ENCODE measurements at regions not wholly inside any gene's neighbourhood (a gene's known extent, or its start where the extent isn't known, plus 50 kb on each side); places are given as distances from the start of the nearest gene placed in this dataset.

GRCh38 chr18:10322435-10322834 is 132.0 kb upstream of the APCDD1 start:
- DNase-seq, result no peak
- Mint-ChIP-seq H3K27ac (ENCODE audit: unreplicated experiment) (no peak overlapping the region), H3K36me3 (ENCODE audit: unreplicated experiment) (peaks cover 8% of the 10 kb centered on the region), H3K9me3 (ENCODE audit: unreplicated experiment) (peaks cover 1% of the 10 kb centered on the region), H3K4me1 (ENCODE audit: low read depth, unreplicated experiment) (peaks cover 7% of the 10 kb centered on the region), H3K27me3 (ENCODE audit: unreplicated experiment) (no peaks in the 10 kb centered on the region), H3K4me3 (ENCODE audit: unreplicated experiment) (no peak overlapping the region)
- TF ChIP-seq CTCF (IDR thresholded peaks at IDR 0.05; ENCODE audit: partially characterized antibody, unreplicated experiment), result no peak

DNA sequence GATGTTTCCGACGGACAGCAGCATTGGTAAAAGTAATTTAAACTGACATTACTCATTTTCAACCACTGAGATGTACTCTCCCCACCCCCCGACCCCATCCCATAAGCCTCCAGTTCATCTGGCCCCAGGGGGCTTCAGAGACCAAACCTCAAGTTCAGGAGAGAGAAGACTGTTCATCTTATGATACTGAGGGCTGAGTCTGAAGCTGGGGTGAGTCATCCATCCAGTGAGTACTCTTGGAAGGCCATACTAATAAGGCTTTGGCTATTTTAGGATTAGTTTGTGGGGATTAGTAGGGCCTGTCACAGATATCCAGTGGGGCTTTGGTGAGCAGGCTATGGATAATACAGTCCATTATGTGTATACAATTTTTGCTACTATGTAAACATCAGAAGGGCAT is 125.3 kb upstream of the APCDD1 start:
- TF ChIP-seq CTCF (IDR thresholded peaks at IDR 0.05; ENCODE audit: partially characterized antibody, unreplicated experiment), result no peak
- no peaks in the 10 kb centered on the region for H3K4me1 Mint-ChIP-seq (ENCODE audit: low read depth, unreplicated experiment)
- no peak overlapping the region for H3K4me3 Mint-ChIP-seq (ENCODE audit: unreplicated experiment)
- H3K27ac Mint-ChIP-seq (ENCODE audit: unreplicated experiment), result no peak overlapping the region
- DNase-seq, result no peak
- peaks cover 4% of the 10 kb centered on the region for H3K9me3 Mint-ChIP-seq (ENCODE audit: unreplicated experiment)
- H3K27me3 Mint-ChIP-seq (ENCODE audit: unreplicated experiment), result no peaks in the 10 kb centered on the region
- no peaks in the 10 kb centered on the region for H3K36me3 Mint-ChIP-seq (ENCODE audit: unreplicated experiment)

GRCh38 chr18:10330428-10330827 is 124.0 kb upstream of the APCDD1 start:
- no peaks in the 10 kb centered on the region for H3K27me3 Mint-ChIP-seq (ENCODE audit: unreplicated experiment)
- no peak for TF ChIP-seq CTCF (IDR thresholded peaks at IDR 0.05; ENCODE audit: partially characterized antibody, unreplicated experiment)
- no peaks in the 10 kb centered on the region for H3K4me1 Mint-ChIP-seq (ENCODE audit: low read depth, unreplicated experiment)
- H3K4me3 Mint-ChIP-seq (ENCODE audit: unreplicated experiment), result no peak overlapping the region
- peaks cover 4% of the 10 kb centered on the region for H3K9me3 Mint-ChIP-seq (ENCODE audit: unreplicated experiment)
- no peaks in the 10 kb centered on the region for H3K36me3 Mint-ChIP-seq (ENCODE audit: unreplicated experiment)
- H3K27ac Mint-ChIP-seq (ENCODE audit: unreplicated experiment), result no peak overlapping the region
- DNase-seq, result no peak

DNA sequence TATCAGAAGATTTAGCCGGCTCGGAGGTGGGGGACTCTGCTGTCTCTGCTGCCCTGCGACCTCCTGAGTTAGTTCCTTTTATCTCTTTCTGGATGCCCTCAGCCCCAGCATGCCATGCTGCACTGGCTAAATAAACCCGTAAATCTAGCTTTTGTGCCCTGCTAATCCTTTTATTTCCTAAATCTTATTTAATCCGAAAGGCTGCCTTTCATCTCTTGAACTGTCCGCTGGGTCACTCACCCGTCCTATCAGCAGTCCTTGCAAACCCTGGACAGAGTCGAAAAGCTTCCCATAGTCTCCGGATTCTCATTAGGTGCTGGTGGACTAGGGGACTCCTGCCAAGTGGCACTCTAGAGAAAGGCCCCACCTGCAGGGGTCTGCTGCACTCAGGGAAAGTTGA is 122.0 kb upstream of the APCDD1 start:
- no peaks in the 10 kb centered on the region for H3K36me3 Mint-ChIP-seq (ENCODE audit: unreplicated experiment)
- TF ChIP-seq CTCF (IDR thresholded peaks at IDR 0.05; ENCODE audit: partially characterized antibody, unreplicated experiment), result no peak
- DNase-seq, result no peak
- no peaks in the 10 kb centered on the region for H3K4me1 Mint-ChIP-seq (ENCODE audit: low read depth, unreplicated experiment)
- H3K9me3 Mint-ChIP-seq (ENCODE audit: unreplicated experiment), result peaks cover 4% of the 10 kb centered on the region
- no peaks in the 10 kb centered on the region for H3K27me3 Mint-ChIP-seq (ENCODE audit: unreplicated experiment)
- no peak overlapping the region for H3K27ac Mint-ChIP-seq (ENCODE audit: unreplicated experiment)
- no peak overlapping the region for H3K4me3 Mint-ChIP-seq (ENCODE audit: unreplicated experiment)

GRCh38 chr18:10336749-10337350 is 117.6 kb upstream of the APCDD1 start:
- no peak for DNase-seq
- peaks cover 7% of the 10 kb centered on the region for H3K9me3 Mint-ChIP-seq (ENCODE audit: unreplicated experiment)
- H3K4me1 Mint-ChIP-seq (ENCODE audit: low read depth, unreplicated experiment), result no peaks in the 10 kb centered on the region

More at GRCh38 chr18:10336749-10337350, 117.6 kb upstream of the APCDD1 start:
- no peak overlapping the region for H3K4me3 Mint-ChIP-seq (ENCODE audit: unreplicated experiment)
- H3K27me3 Mint-ChIP-seq (ENCODE audit: unreplicated experiment), result peaks cover 2% of the 10 kb centered on the region
- peaks cover 5% of the 10 kb centered on the region for H3K36me3 Mint-ChIP-seq (ENCODE audit: unreplicated experiment)
- H3K27ac Mint-ChIP-seq (ENCODE audit: unreplicated experiment), result no peak overlapping the region
- no peak for TF ChIP-seq CTCF (IDR thresholded peaks at IDR 0.05; ENCODE audit: partially characterized antibody, unreplicated experiment)

All from glutamatergic neuron (in vitro differentiated cells).